GM23248 (cell line): ENCODE measurements at regions not wholly inside any gene's neighbourhood (a gene's known extent, or its start where the extent isn't known, plus 50 kb on each side); places are given as distances from the start of the nearest gene placed in this dataset.

Experiments used
- DNase-seq: peaks from one replicate; pipeline ENCODE4 v3.0.0-alpha.2; 2015
- H2AFZ ChIP-seq: fragments of 200-600 bp; sonication (generic); 2 replicates; pipeline ENCODE4 v1.6.1; 2016; ENCODE audit warnings: antibody characterized with exemption
- H3F3A ChIP-seq: fragments of 200-600 bp; sonication (generic); 2 replicates; pipeline ENCODE4 v1.6.1; 2016; ENCODE audit warnings: mild to moderate bottlenecking, antibody characterized with exemption, mixed run types; ENCODE audit not compliant: insufficient read depth
- H3K27ac ChIP-seq: fragments of 200-600 bp; sonication (generic); 2 replicates; pipeline ENCODE4 v1.5.1; 2016; ENCODE audit warnings: mild to moderate bottlenecking
- H3K27me3 ChIP-seq: fragments of 200-600 bp; sonication (generic); replicated peaks from 2 replicates; pipeline ENCODE4 v1.6.1; 2016; ENCODE audit warnings: mild to moderate bottlenecking; ENCODE audit not compliant: insufficient read depth
- H3K36me3 ChIP-seq: fragments of 200-600 bp; sonication (generic); 2 replicates; pipeline ENCODE4 v1.6.1; 2016; ENCODE audit warnings: low read depth, mild to moderate bottlenecking
- H3K4me1 ChIP-seq: fragments of 200-600 bp; sonication (generic); 2 replicates; pipeline ENCODE4 v1.6.1; 2016; ENCODE audit warnings: mild to moderate bottlenecking; ENCODE audit not compliant: insufficient read depth
- H3K4me2 ChIP-seq: fragments of 200-600 bp; sonication (generic); one replicate; pipeline ENCODE4 v1.6.1; 2016; ENCODE audit warnings: mild to moderate bottlenecking; ENCODE audit not compliant: unreplicated experiment
- H3K4me3 ChIP-seq: fragments of 200-600 bp; sonication (generic); 2 replicates; pipeline ENCODE4 v1.5.1; 2016; ENCODE audit warnings: mild to moderate bottlenecking
- H3K79me2 ChIP-seq: fragments of 200-600 bp; sonication (generic); 2 replicates; pipeline ENCODE4 v1.6.1; 2016; ENCODE audit warnings: mild to moderate bottlenecking; ENCODE audit not compliant: insufficient read depth
- H3K9ac ChIP-seq: fragments of 200-600 bp; sonication (generic); 2 replicates; pipeline ENCODE4 v1.6.1; 2016; ENCODE audit warnings: mild to moderate bottlenecking
- H3K9me2 ChIP-seq: fragments of 200-600 bp; sonication (generic); 2 replicates; pipeline ENCODE4 v1.6.1; 2016; ENCODE audit warnings: mixed run types, mild to moderate bottlenecking, moderate library complexity; ENCODE audit not compliant: insufficient read depth
- H3K9me3 ChIP-seq: fragments of 200-600 bp; sonication (generic); one replicate; pipeline ENCODE4 v1.6.1; 2017; ENCODE audit warnings: low read depth
- H4K20me1 ChIP-seq: fragments of 200-600 bp; sonication (generic); 2 replicates; pipeline ENCODE4 v1.6.0; 2016; ENCODE audit not compliant: insufficient read depth
- EZH2 ChIP-seq: fragments of 200-600 bp; sonication (generic); IDR thresholded peaks from 2 replicates; pipeline ENCODE4 v1.6.1; 2018; ENCODE audit warnings: antibody characterized with exemption, mild to moderate bottlenecking; ENCODE audit not compliant: insufficient read depth, poor library complexity, severe bottlenecking
- EZH2phosphoT487 ChIP-seq: fragments of 200-600 bp; sonication (generic); IDR thresholded peaks from 2 replicates; pipeline ENCODE4 v1.6.1; 2018; ENCODE audit warnings: antibody characterized with exemption, moderate library complexity, mild to moderate bottlenecking, low read depth; ENCODE audit not compliant: insufficient read depth
- WGBS, 2 experiments: methylation state at CpG; one replicate each; pipeline ENCODE4 v1.1.6; 2015 to 2017; ENCODE audit warnings: low lambda C conversion rate in 2 of 2, low coverage in 1 of 2; ENCODE audit errors: missing lambda C conversion rate in 2 of 2; 5-methylcytosine and 5-hydroxymethylcytosine counted together
- in situ Hi-C: fragments of 300-500 bp; cut with MboI; formaldehyde crosslinking; loops from 2 replicates; pipeline ENCODE4 v1.15.0; 2020

DNA sequence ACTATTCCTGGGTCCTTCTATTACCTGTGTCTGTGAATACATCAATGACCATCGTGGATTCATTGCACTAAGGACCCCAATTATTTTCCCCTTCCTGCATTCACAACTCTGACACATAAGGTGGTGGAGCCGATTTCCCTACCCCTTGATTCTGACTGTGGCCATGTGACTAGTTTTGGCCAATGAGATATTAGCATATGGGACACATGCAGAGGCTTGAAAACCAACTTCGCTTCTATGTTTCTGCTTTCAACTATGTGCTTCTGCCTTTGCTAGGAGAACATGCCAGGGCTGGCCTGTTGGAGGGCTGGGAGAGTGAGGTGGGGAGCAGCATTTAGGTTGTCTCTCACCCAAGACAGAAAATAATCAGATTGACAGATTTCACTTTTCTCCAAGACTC lies 483.1 kb upstream of the JAG1 start:
- H3K4me3 ChIP-seq = no peak overlapping the region

DNA sequence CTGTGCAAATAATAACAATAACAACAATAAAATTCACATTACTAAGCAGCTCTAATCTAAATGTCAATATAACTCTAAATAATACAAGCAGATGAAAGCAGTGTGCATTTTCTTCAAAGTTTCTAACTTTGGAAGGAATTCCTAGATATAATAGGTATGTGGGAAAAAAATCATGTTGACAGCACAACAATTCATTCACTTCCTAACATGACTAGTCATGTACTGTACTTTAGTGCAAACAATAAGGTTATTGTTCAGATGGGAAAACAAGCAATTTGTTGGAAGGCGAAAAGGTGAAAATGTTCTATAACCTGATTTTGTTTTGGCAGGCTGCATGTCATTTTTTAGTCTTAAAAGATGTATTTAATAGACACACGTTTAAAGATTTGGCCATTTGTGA lies 484.3 kb upstream of the JAG1 start:
- Histone ChIP-seq H3K4me1 (peaks cover 7% of the 10 kb centered on the region; the same call in 1 of the 2 replicates), H3K9ac (no peak overlapping the region), H3K9me2 (no peaks in the 10 kb centered on the region), H3K9me3 (no peaks in the 10 kb centered on the region), H3K79me2 (no peaks in the 10 kb centered on the region), H3K36me3 (no peaks in the 10 kb centered on the region), H3K4me2 (no peak overlapping the region), H2AFZ (no peak overlapping the region), H3K27me3 (no peaks in the 10 kb centered on the region), H3K27ac (no peak overlapping the region), H4K20me1 (no peaks in the 10 kb centered on the region), H3F3A (no peaks in the 10 kb centered on the region), H3K4me3 (no peak overlapping the region)
- in situ Hi-C loops = no loop called here
- DNase-seq = no peak
- WGBS, 2 experiments = 68 to 70% methylated on average over 2 of the region's 2 CpGs
- TF ChIP-seq EZH2phosphoT487 = no peak
- no peak for TF ChIP-seq EZH2

More for the DNA sequence above, 483.1 kb upstream of the JAG1 start:
- in situ Hi-C loops = no loop called here
- Histone ChIP-seq H2AFZ (no peak overlapping the region), H3K9me2 (no peaks in the 10 kb centered on the region), H3K4me1 (peaks cover 7% of the 10 kb centered on the region; the same call in 1 of the 2 replicates), H4K20me1 (no peaks in the 10 kb centered on the region), H3K27ac (no peak overlapping the region), H3K36me3 (no peaks in the 10 kb centered on the region), H3K4me2 (no peak overlapping the region), H3K9me3 (no peaks in the 10 kb centered on the region), H3K9ac (no peak overlapping the region), H3K79me2 (no peaks in the 10 kb centered on the region), H3F3A (no peaks in the 10 kb centered on the region), H3K27me3 (no peaks in the 10 kb centered on the region)
- WGBS, 2 experiments = 74 to 80% methylated on average over 3 of the region's 3 CpGs
- DNase-seq = no peak
- TF ChIP-seq EZH2 = no peak
- no peak for TF ChIP-seq EZH2phosphoT487

DNA sequence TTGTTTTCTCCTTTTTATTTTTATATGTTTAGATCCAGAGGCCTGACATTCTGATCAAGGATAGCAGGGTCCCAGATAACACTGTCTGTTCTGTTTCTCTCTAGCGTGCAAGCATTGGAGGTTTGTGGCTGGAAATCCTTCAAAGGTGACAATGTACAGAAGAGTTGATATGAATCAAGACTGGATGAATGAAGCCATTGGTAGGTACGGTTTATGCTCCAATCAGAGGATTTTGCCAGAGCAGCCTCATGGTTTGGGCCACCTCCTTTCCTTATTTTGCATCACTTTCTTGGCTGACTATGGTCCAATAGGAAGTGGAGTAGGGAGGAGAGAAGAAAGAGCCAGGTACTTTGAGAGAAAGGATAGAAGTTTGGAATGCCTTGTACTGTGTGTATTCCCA lies 484.8 kb upstream of the JAG1 start:
- H3K4me3 ChIP-seq = no peak overlapping the region
- WGBS, 2 experiments = 91 to 94% methylated on average over 2 of the region's 2 CpGs
- TF ChIP-seq EZH2 (no peak), EZH2phosphoT487 (no peak)
- no peak overlapping the region for H3K9ac ChIP-seq
- H3F3A ChIP-seq = no peaks in the 10 kb centered on the region
- no peaks in the 10 kb centered on the region for H3K79me2 ChIP-seq
- H3K36me3 ChIP-seq = no peaks in the 10 kb centered on the region
- DNase-seq = no peak
- no peak overlapping the region for H3K27ac ChIP-seq
- in situ Hi-C loops = no loop called here
- peaks cover 5% of the 10 kb centered on the region; the same call in 1 of the 2 replicates for H3K4me1 ChIP-seq
- no peak overlapping the region for H2AFZ ChIP-seq
- H3K9me3 ChIP-seq = no peaks in the 10 kb centered on the region
- H3K27me3 ChIP-seq = no peaks in the 10 kb centered on the region
- no peak overlapping the region for H3K4me2 ChIP-seq
- no peaks in the 10 kb centered on the region for H4K20me1 ChIP-seq
- no peaks in the 10 kb centered on the region for H3K9me2 ChIP-seq

DNA sequence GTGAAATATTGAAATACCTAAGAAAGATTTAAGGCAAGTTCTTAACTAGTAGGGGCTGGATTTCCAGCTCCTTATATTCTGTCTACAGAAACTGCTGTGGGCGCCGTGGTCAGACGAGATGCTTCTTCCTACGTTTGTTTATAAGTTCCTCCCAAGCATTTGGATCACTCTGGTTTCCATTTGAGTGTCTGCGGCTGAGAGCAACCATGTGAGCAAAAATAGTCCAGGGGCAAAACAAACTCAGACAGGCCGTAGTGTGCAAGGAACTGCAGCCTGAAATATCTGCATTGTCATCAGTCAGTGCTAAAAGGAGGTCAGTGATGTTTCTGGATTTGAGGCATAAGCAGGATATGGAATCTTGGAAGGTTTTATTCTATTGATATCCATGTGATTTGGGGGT lies 485.9 kb upstream of the JAG1 start:
- Histone ChIP-seq H4K20me1 (no peaks in the 10 kb centered on the region), H3K9me2 (no peaks in the 10 kb centered on the region), H3K4me1 (no peaks in the 10 kb centered on the region), H3K79me2 (no peaks in the 10 kb centered on the region), H3K36me3 (no peaks in the 10 kb centered on the region), H2AFZ (peak overlapping the region; percentile 56), H3F3A (no peaks in the 10 kb centered on the region), H3K4me3 (no peak overlapping the region), H3K4me2 (no peak overlapping the region), H3K9ac (no peak overlapping the region), H3K27me3 (no peaks in the 10 kb centered on the region), H3K27ac (no peak overlapping the region), H3K9me3 (no peaks in the 10 kb centered on the region)
- WGBS, 2 experiments = 12 to 15% methylated on average over 6 of the region's 6 CpGs
- TF ChIP-seq EZH2 (no peak), EZH2phosphoT487 (no peak)
- in situ Hi-C loops = no loop called here
- DNase-seq = peak; percentile 40

DNA sequence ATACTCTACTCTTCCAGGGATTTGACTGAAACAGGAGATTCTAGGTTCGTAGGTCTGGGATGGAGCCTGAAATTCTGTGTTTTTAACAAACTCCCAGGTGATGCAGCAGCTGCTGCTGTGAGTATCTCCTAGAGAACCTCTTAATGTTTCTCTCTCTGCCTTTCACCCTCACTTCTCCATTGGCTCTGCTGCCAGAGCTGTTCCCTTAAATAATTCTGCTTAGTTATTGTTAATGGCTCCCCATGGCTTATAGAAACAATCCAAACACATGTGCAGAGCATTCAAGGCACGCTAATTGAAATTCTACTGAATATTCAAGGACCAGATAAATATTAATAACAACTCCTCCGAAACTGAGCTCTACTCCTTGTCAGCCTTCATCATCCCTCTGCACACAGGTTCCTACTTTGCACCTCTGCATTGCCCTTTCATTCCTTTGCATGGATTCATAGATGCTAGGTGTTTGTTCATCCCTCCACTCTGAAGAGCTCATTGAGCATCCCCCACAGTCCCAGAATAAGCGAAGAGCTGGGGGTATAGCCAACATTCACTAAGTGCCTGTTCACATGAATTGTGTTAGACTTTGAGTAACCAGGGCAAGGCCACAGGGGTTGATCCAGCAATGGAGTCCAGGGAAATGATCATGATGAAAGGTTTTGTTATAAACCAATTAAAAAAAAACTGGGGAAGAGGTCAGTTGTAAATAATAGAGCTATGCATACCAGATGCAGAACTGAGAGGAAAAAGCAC lies 488.4 kb upstream of the JAG1 start:
- H2AFZ ChIP-seq = no peak overlapping the region
- H3K79me2 ChIP-seq = no peaks in the 10 kb centered on the region
- no peaks in the 10 kb centered on the region for H3K9me2 ChIP-seq
- no peaks in the 10 kb centered on the region for H3K27me3 ChIP-seq
- no peak overlapping the region for H3K4me2 ChIP-seq
- H3K4me1 ChIP-seq = no peaks in the 10 kb centered on the region
- H3F3A ChIP-seq = no peaks in the 10 kb centered on the region
- no peaks in the 10 kb centered on the region for H4K20me1 ChIP-seq
- 52 to 57% methylated on average over 4 of the region's 4 CpGs for WGBS, 2 experiments
- H3K9ac ChIP-seq = no peak overlapping the region
- no peaks in the 10 kb centered on the region for H3K36me3 ChIP-seq
- no peak for TF ChIP-seq EZH2phosphoT487
- TF ChIP-seq EZH2 = no peak
- no peak overlapping the region for H3K27ac ChIP-seq
- no peak overlapping the region for H3K4me3 ChIP-seq
- in situ Hi-C loops = no loop called here
- H3K9me3 ChIP-seq = no peaks in the 10 kb centered on the region
- no peak for DNase-seq
